HCT116 (cell line): ENCODE measurements at regions not wholly inside any gene's neighbourhood (a gene's known extent, or its start where the extent isn't known, plus 50 kb on each side); places are given as distances from the start of the nearest gene placed in this dataset.

ENCODE experiments used
- ATAC-seq: fragments of 200-7000 bp; cut with Tn5 transposase; 2 replicates; pipeline ENCODE4 v1.9.1; 2020; ENCODE audit warnings: mild to moderate bottlenecking, moderate library complexity
- BruUV-seq: library from RNA; stranded (reverse); fragments of 400-500 nt; replicated peaks from 2 replicates; lab custom pipeline; 2021; lab: Mats Ljungman, UMichigan
- CTCF ChIA-PET: fragments of 300-600 bp; sonication (Branson Sonifier 250); formaldehyde crosslinking; loops from one replicate; lab custom pipeline; 2021; ENCODE audit warnings: antibody characterized with exemption; lab: Charles Lee
- POLR2A ChIA-PET: fragments of 300-600, 350-600 bp; sonication (Branson Sonifier 250); formaldehyde crosslinking; loops from one replicate; lab custom pipeline; 2021; ENCODE audit warnings: antibody characterized with exemption; lab: Charles Lee
- RAD21 ChIA-PET, 2 experiments: fragments of 300-600 bp; sonication (Branson Sonifier 250); formaldehyde crosslinking; loops; one replicate each; lab custom pipeline; 2023; ENCODE audit warnings: low total read pairs in 2 of 2; ENCODE audit not compliant: uncharacterized antibody in 2 of 2, unreplicated experiment in 2 of 2, low non-redundant PET in 1 of 2; lab: Charles Lee
- DNase-seq: peaks from one replicate; pipeline ENCODE4 v3.0.0-alpha.2; 2010; ENCODE audit warnings: low read depth, low spot score
- H2AFZ ChIP-seq: fragments of 200-600 bp; shearing (Covaris generic), sonication (generic); 2 replicates; pipeline ENCODE4 v1.6.1; 2017; ENCODE audit warnings: low read depth, mixed run types, mixed read lengths, antibody characterized with exemption, low read length; ENCODE audit not compliant: poor library complexity, severe bottlenecking
- H3K27ac ChIP-seq: 2 replicates; pipeline ENCODE4 v1.5.1; 2012; ENCODE audit warnings: low read depth, low read length
- H3K27me3 ChIP-seq: fragments of 200-600 bp; sonication (generic); 2 replicates; pipeline ENCODE4 v1.6.1; 2016; ENCODE audit warnings: mixed run types, low read length, mixed read lengths; ENCODE audit not compliant: insufficient read depth
- H3K36me3 ChIP-seq, 2 experiments: fragments of 200-500 bp in 1 of 2; fragments of 200-600 bp in 1 of 2; sonication (Bioruptor generic) in 1 of 2; sonication (generic) in 1 of 2; 2 replicates each; pipeline versions ENCODE4 v1.5.1 to v1.6.1; 2014 to 2016; ENCODE audit warnings: low read length in 2 of 2, inconsistent platforms in 1 of 2, mixed read lengths in 1 of 2, mixed run types in 1 of 2; ENCODE audit not compliant: insufficient read depth in 2 of 2, control insufficient read depth in 1 of 2
- H3K4me1 ChIP-seq, 2 experiments: fragments of 200-600 bp in 1 of 2; sonication (generic) in 1 of 2; 2 replicates each; pipeline versions ENCODE4 v1.5.1 to v1.6.1; 2012 to 2017; ENCODE audit warnings: low read length in 2 of 2, inconsistent platforms in 1 of 2, mild to moderate bottlenecking in 1 of 2, mixed read lengths in 1 of 2, mixed run types in 1 of 2, moderate library complexity in 1 of 2; ENCODE audit not compliant: insufficient read depth in 2 of 2, control insufficient read depth in 1 of 2
- H3K4me2 ChIP-seq: fragments of 200-600 bp; sonication (generic); 2 replicates; pipeline ENCODE4 v1.6.1; 2017; ENCODE audit warnings: mixed run types, low read length, mixed read lengths
- H3K4me3 ChIP-seq, 2 experiments: fragments of 200-600 bp in 1 of 2; sonication (generic) in 1 of 2; replicated peaks in 1 of 2; 2 replicates each; pipeline ENCODE4 v1.5.1; 2011 to 2016; ENCODE audit warnings: low read length in 2 of 2, control low read depth in 1 of 2, low read depth in 1 of 2, mild to moderate bottlenecking in 1 of 2, mixed read lengths in 1 of 2, mixed run types in 1 of 2
- H3K79me2 ChIP-seq: fragments of 200-600 bp; sonication (generic); 2 replicates; pipeline ENCODE4 v1.6.1; 2017; ENCODE audit warnings: mild to moderate bottlenecking, mixed run types, low read length, moderate library complexity, mixed read lengths; ENCODE audit not compliant: insufficient read depth
- H3K9ac ChIP-seq: fragments of 200-600 bp; sonication (generic); 2 replicates; pipeline ENCODE4 v1.6.1; 2016; ENCODE audit warnings: low read length, mixed read lengths
- H3K9me2 ChIP-seq: fragments of 200-600 bp; sonication (generic), shearing (Covaris generic); 2 replicates; pipeline ENCODE4 v1.6.1; 2017; ENCODE audit warnings: mixed run types, mild to moderate bottlenecking, moderate library complexity; ENCODE audit not compliant: insufficient read depth
- H3K9me3 ChIP-seq, 2 experiments: fragments of 200-500 bp in 1 of 2; fragments of 200-600 bp in 1 of 2; sonication (Bioruptor generic) in 1 of 2; sonication (generic) in 1 of 2; 2 replicates each; pipeline ENCODE4 v1.6.1; 2014 to 2017; ENCODE audit warnings: low read length in 2 of 2, mixed read lengths in 2 of 2, inconsistent platforms in 1 of 2, low read depth in 1 of 2, mild to moderate bottlenecking in 1 of 2, mixed run types in 1 of 2, moderate library complexity in 1 of 2; ENCODE audit not compliant: control insufficient read depth in 1 of 2, insufficient read depth in 1 of 2
- H4K20me1 ChIP-seq: fragments of 200-600 bp; sonication (generic), shearing (Covaris generic); 2 replicates; pipeline ENCODE4 v1.6.1; 2017; ENCODE audit warnings: mixed run types, mild to moderate bottlenecking, moderate library complexity; ENCODE audit not compliant: insufficient read depth
- ATF3 ChIP-seq: IDR thresholded peaks from 2 replicates; pipeline ENCODE4 v1.6.1; 2012
- CBX3 ChIP-seq: IDR thresholded peaks from 2 replicates; pipeline ENCODE4 v1.6.1; 2012; ENCODE audit warnings: low read depth
- CEBPB ChIP-seq: IDR thresholded peaks from 2 replicates; pipeline ENCODE4 v1.6.1; 2012; ENCODE audit warnings: low read depth
- CTCF ChIP-seq, 3 experiments: fragments of 200-600 bp in 1 of 3; sonication (generic) in 1 of 3; IDR thresholded peaks in 2 of 3; conservative IDR thresholded peaks in 1 of 3; 2 replicates each; pipeline ENCODE4 v1.5.1; 2012 to 2017; ENCODE audit warnings: low read depth in 2 of 3, low read length in 2 of 3, antibody characterized with exemption in 1 of 3, borderline replicate concordance in 1 of 3, control low read depth in 1 of 3, mild to moderate bottlenecking in 1 of 3, mixed read lengths in 1 of 3, mixed run types in 1 of 3, moderate library complexity in 1 of 3; ENCODE audit not compliant: insufficient read depth in 1 of 3
- EGR1 ChIP-seq: IDR thresholded peaks from 2 replicates; pipeline ENCODE4 v1.6.1; 2012; ENCODE audit warnings: low read depth
- ELF1 ChIP-seq: IDR thresholded peaks from 2 replicates; pipeline ENCODE4 v1.6.1; 2012; ENCODE audit warnings: low read depth, borderline replicate concordance
- EZH2 ChIP-seq: fragments of 200-600 bp; sonication (generic); IDR thresholded peaks from 2 replicates; pipeline ENCODE4 v1.6.1; 2017; ENCODE audit warnings: antibody characterized with exemption, mixed run types
- EZH2phosphoT487 ChIP-seq: fragments of 200-600 bp; IDR thresholded peaks from 2 replicates; pipeline ENCODE4 v1.6.1; 2018; ENCODE audit warnings: antibody characterized with exemption, borderline replicate concordance
- JUND ChIP-seq: IDR thresholded peaks from 2 replicates; pipeline ENCODE4 v1.6.1; 2012
- MAX ChIP-seq: IDR thresholded peaks from 2 replicates; pipeline ENCODE4 v1.6.1; 2012
- POLR2A ChIP-seq: IDR thresholded peaks from 2 replicates; pipeline ENCODE4 v1.7.0; 2011; ENCODE audit warnings: borderline replicate concordance; ENCODE audit not compliant: insufficient read depth, insufficient read length; ENCODE audit errors: extremely low read depth
- RAD21 ChIP-seq: IDR thresholded peaks from 2 replicates; pipeline ENCODE4 v1.6.1; 2012; ENCODE audit warnings: low read depth, mild to moderate bottlenecking
- SIN3A ChIP-seq: IDR thresholded peaks from 2 replicates; pipeline ENCODE4 v1.6.1; 2012; ENCODE audit warnings: low read depth
- TCF7L2 ChIP-seq: IDR thresholded peaks from 2 replicates; pipeline ENCODE4 v1.7.0; 2011; ENCODE audit warnings: borderline replicate concordance, inconsistent platforms; ENCODE audit not compliant: insufficient read depth, insufficient read length; ENCODE audit errors: extremely low read depth
- ZBTB33 ChIP-seq: IDR thresholded peaks from 2 replicates; pipeline ENCODE4 v1.6.1; 2011; ENCODE audit warnings: mild to moderate bottlenecking, low read length, moderate library complexity; ENCODE audit not compliant: insufficient replicate concordance; ENCODE audit errors: extremely low read depth
- intact Hi-C: fragments of 100-400 bp; cut with micrococcal nuclease; formaldehyde crosslinking; loops from 2 replicates; pipeline ENCODE4 v1.10.0; 2022
- TF ChIP-seq, protein P1 (sequence below): IDR thresholded peaks from 2 replicates; pipeline ENCODE4 v1.6.1; 2012; ENCODE audit warnings: low read depth

- CTCF ChIA-PET = no interaction called here
- BruUV-seq = no TSS peak
- no peaks in the 10 kb centered on the region for H3K9me2 ChIP-seq
Measured at GRCh38 chr21:25422610-25423608, 184.4 kb downstream of the MRPL39 start.

More at GRCh38 chr21:25422610-25423608, 184.4 kb downstream of the MRPL39 start:
- ChIA-PET POLR2A (no interaction called here), RAD21 (no interaction called here)
- H3K4me1 ChIP-seq = no peaks in the 10 kb centered on the region
- ATAC-seq = no peak
- H3K27ac ChIP-seq = no peak overlapping the region
- H3K27me3 ChIP-seq = no peaks in the 10 kb centered on the region
- no peak for TF ChIP-seq ZBTB33
- TF ChIP-seq, protein P1, sequence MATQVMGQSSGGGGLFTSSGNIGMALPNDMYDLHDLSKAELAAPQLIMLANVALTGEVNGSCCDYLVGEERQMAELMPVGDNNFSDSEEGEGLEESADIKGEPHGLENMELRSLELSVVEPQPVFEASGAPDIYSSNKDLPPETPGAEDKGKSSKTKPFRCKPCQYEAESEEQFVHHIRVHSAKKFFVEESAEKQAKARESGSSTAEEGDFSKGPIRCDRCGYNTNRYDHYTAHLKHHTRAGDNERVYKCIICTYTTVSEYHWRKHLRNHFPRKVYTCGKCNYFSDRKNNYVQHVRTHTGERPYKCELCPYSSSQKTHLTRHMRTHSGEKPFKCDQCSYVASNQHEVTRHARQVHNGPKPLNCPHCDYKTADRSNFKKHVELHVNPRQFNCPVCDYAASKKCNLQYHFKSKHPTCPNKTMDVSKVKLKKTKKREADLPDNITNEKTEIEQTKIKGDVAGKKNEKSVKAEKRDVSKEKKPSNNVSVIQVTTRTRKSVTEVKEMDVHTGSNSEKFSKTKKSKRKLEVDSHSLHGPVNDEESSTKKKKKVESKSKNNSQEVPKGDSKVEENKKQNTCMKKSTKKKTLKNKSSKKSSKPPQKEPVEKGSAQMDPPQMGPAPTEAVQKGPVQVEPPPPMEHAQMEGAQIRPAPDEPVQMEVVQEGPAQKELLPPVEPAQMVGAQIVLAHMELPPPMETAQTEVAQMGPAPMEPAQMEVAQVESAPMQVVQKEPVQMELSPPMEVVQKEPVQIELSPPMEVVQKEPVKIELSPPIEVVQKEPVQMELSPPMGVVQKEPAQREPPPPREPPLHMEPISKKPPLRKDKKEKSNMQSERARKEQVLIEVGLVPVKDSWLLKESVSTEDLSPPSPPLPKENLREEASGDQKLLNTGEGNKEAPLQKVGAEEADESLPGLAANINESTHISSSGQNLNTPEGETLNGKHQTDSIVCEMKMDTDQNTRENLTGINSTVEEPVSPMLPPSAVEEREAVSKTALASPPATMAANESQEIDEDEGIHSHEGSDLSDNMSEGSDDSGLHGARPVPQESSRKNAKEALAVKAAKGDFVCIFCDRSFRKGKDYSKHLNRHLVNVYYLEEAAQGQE = no peak
- TF ChIP-seq ATF3 = no peak
- no peak for TF ChIP-seq CEBPB
- no peak for TF ChIP-seq MAX
- no peak for TF ChIP-seq CBX3
- no peak for TF ChIP-seq RAD21
- TF ChIP-seq EZH2 = no peak
- TF ChIP-seq EZH2phosphoT487 = no peak
- no peak for TF ChIP-seq SIN3A
- no peak for TF ChIP-seq CTCF (IDR thresholded peaks at IDR 0.05 in 2 of 3, conservative IDR thresholded peaks at IDR 0.05 in 1 of 3; ENCODE audit: borderline replicate concordance in 1 of 3, insufficient read depth in 1 of 3, low read depth in 2 of 3, low read length in 2 of 3)
- TF ChIP-seq POLR2A = no peak
- no peak for TF ChIP-seq ELF1
- TF ChIP-seq TCF7L2 = no peak
- no peak for TF ChIP-seq EGR1
- no peak for TF ChIP-seq JUND
- H2AFZ ChIP-seq = no peak overlapping the region
- H3K79me2 ChIP-seq = no peaks in the 10 kb centered on the region
- no peaks in the 10 kb centered on the region for H3K9me3 ChIP-seq
- no peaks in the 10 kb centered on the region for H4K20me1 ChIP-seq
- no peak overlapping the region for H3K9ac ChIP-seq
- intact Hi-C loops = no loop called here
- DNase-seq = no peak
- no peak overlapping the region for H3K4me3 ChIP-seq
- H3K4me2 ChIP-seq = no peak overlapping the region
- H3K36me3 ChIP-seq = no peaks in the 10 kb centered on the region
